Lower leg skin (tissue), 3 donors: ENCODE measurements at regions not wholly inside any gene's neighbourhood (a gene's known extent, or its start where the extent isn't known, plus 50 kb on each side); places are given as distances from the start of the nearest gene placed in this dataset.

ENCODE experiments used
- POLR2A ChIP-seq, 2 donors: fragments of 450-650 bp; IDR thresholded peaks; one replicate each; pipeline ENCODE4 v1.6.1; 2016 to 2017; ENCODE audit warnings: antibody characterized with exemption in 2 of 2, mild to moderate bottlenecking in 1 of 2, moderate library complexity in 1 of 2
- TF ChIP-seq, protein P1 (sequence below), 3 donors: fragments of 450-650 bp; IDR thresholded peaks; one replicate each; pipeline ENCODE4 v1.5.1; 2016; ENCODE audit warnings: antibody characterized with exemption in 3 of 3, mild to moderate bottlenecking in 3 of 3, moderate library complexity in 2 of 3

DNA sequence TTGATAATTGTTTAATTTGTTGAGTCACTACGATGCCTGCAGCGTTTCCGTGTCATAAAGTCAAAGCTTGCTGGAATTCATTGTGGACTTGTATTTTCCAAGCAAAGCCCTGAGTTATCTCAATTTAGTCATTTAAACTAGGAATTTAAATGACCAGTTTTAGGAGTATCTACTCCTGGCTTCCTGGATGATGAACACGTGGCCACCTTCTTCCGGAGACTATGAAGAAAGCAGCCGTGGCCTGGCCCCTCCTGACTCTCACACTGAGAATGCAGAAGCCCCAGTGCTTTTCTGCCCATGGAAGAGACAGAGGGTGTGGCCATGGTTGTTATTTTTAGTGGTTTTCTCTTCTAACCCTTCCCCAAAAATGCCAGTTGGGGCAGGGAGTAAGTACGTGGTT is 250.7 kb upstream of the GATB start:
- TF ChIP-seq, protein P1, sequence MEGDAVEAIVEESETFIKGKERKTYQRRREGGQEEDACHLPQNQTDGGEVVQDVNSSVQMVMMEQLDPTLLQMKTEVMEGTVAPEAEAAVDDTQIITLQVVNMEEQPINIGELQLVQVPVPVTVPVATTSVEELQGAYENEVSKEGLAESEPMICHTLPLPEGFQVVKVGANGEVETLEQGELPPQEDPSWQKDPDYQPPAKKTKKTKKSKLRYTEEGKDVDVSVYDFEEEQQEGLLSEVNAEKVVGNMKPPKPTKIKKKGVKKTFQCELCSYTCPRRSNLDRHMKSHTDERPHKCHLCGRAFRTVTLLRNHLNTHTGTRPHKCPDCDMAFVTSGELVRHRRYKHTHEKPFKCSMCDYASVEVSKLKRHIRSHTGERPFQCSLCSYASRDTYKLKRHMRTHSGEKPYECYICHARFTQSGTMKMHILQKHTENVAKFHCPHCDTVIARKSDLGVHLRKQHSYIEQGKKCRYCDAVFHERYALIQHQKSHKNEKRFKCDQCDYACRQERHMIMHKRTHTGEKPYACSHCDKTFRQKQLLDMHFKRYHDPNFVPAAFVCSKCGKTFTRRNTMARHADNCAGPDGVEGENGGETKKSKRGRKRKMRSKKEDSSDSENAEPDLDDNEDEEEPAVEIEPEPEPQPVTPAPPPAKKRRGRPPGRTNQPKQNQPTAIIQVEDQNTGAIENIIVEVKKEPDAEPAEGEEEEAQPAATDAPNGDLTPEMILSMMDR (IDR thresholded peaks at IDR 0.05) = no peak
- no peak for TF ChIP-seq POLR2A (IDR thresholded peaks at IDR 0.05)
